A673 (cell line): ENCODE measurements at regions not wholly inside any gene's neighbourhood (a gene's known extent, or its start where the extent isn't known, plus 50 kb on each side); places are given as distances from the start of the nearest gene placed in this dataset.
A peak's percentile ranks its signal among the peaks of the same experiment; 100 is the strongest.

Source experiments
- BruUV-seq: library from RNA; stranded (reverse); fragments of 400-500 nt; replicated peaks from 2 replicates; lab custom pipeline; 2021; lab: Mats Ljungman, UMichigan
- CTCF ChIA-PET: fragments of 300-600 bp; sonication (Branson Sonifier 250); formaldehyde crosslinking; loops from one replicate; lab custom pipeline; 2022; ENCODE audit warnings: antibody characterized with exemption; lab: Charles Lee
- POLR2A ChIA-PET: fragments of 300-600 bp; sonication (Branson Sonifier 250); formaldehyde crosslinking; loops from one replicate; lab custom pipeline; 2022; ENCODE audit warnings: antibody characterized with exemption; ENCODE audit not compliant: low non-redundant PET; lab: Charles Lee
- DNase-seq: peaks from one replicate; pipeline ENCODE4 v3.0.0-alpha.2; 2015; ENCODE audit warnings: low spot score
- H3K27ac ChIP-seq: fragments of 200-600 bp; sonication (generic); 2 replicates; pipeline ENCODE4 v1.5.1; 2016; ENCODE audit warnings: mixed run types, low read depth, mild to moderate bottlenecking, mixed read lengths, antibody characterized with exemption, low read length; ENCODE audit not compliant: poor library complexity, severe bottlenecking
- H3K27me3 ChIP-seq: fragments of 200-600 bp; sonication (generic); replicated peaks from 2 replicates; pipeline ENCODE4 v1.6.1; 2017; ENCODE audit warnings: mixed run types, low read depth, mild to moderate bottlenecking, mixed read lengths, antibody characterized with exemption, low read length; ENCODE audit not compliant: insufficient read depth, poor library complexity
- H3K36me3 ChIP-seq: fragments of 200-600 bp; sonication (generic); 2 replicates; pipeline ENCODE4 v1.6.1; 2016; ENCODE audit warnings: mixed run types, mild to moderate bottlenecking, mixed read lengths, antibody characterized with exemption, low read length; ENCODE audit not compliant: insufficient read depth, poor library complexity, severe bottlenecking
- H3K4me1 ChIP-seq: fragments of 200-600 bp; sonication (generic); 2 replicates; pipeline ENCODE4 v1.6.1; 2017; ENCODE audit warnings: mixed run types, mild to moderate bottlenecking, mixed read lengths, antibody characterized with exemption, low read length; ENCODE audit not compliant: insufficient read depth, poor library complexity, severe bottlenecking
- H3K4me3 ChIP-seq: fragments of 200-600 bp; sonication (generic); 2 replicates; pipeline ENCODE4 v1.5.1; 2016; ENCODE audit warnings: low read depth, mixed run types, mild to moderate bottlenecking, mixed read lengths, low read length; ENCODE audit not compliant: poor library complexity, severe bottlenecking
- H3K9me3 ChIP-seq: fragments of 200-600 bp; sonication (generic); 2 replicates; pipeline ENCODE4 v1.6.1; 2016; ENCODE audit warnings: mixed run types, low read depth, mild to moderate bottlenecking, mixed read lengths, antibody characterized with exemption, low read length; ENCODE audit not compliant: poor library complexity, severe bottlenecking
- EZH2 ChIP-seq: fragments of 200-600 bp; sonication (generic); IDR thresholded peaks from 2 replicates; pipeline ENCODE4 v1.6.1; 2017; ENCODE audit warnings: borderline replicate concordance, low read depth, mild to moderate bottlenecking, mixed read lengths, antibody characterized with exemption, low read length; ENCODE audit not compliant: poor library complexity, severe bottlenecking
- intact Hi-C: fragments of 100-400 bp; cut with micrococcal nuclease; formaldehyde crosslinking; loops from one replicate; pipeline ENCODE4 v1.10.0; 2022; ENCODE audit not compliant: unreplicated experiment
- TF ChIP-seq, protein P1 (sequence below): fragments of 300-800, 200-600 bp; sonication (generic); conservative IDR thresholded peaks from 2 replicates; pipeline ENCODE4 v1.5.1; 2017; ENCODE audit warnings: low read depth, mild to moderate bottlenecking, antibody characterized with exemption, low read length, moderate library complexity, mixed read lengths

DNA sequence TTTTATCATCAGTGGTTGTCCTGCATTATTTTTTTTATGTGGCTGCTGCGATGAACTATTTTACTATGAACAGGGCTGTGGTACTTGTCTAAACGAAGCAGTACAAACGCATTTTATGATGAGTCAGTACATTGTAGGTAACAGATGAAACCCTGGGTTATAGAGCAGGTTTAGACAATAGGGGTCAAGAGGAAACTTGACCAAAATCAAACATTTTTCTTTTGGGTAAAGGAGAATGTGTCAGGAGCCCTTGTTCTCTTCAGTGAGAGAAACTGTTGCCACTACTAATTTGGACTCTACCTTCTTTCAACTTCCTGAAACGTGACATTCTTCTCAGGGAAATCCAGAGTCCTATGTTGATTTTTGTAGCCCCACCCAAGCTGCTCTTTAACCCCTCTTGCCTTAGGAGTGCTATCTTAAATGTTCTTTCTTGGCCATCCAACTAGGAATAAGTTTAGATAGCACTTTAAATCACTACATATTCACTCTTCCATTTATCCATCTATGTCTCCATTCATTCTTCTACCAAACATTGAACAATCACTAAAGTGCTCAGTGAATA lies 415.8 kb upstream of the NR3C2 start:
- DNase-seq: no peak
- BruUV-seq: no TSS peak
- POLR2A ChIA-PET: no interaction called here
- Histone ChIP-seq H3K9me3 (peaks cover 15% of the 10 kb centered on the region), H3K4me1 (no peaks in the 10 kb centered on the region), H3K27ac (no peak overlapping the region), H3K27me3 (no peaks in the 10 kb centered on the region), H3K4me3 (no peak overlapping the region), H3K36me3 (no peaks in the 10 kb centered on the region)
- CTCF ChIA-PET: no interaction called here
- intact Hi-C loops: no loop called here
- TF ChIP-seq EZH2: no peak
- TF ChIP-seq, protein P1, sequence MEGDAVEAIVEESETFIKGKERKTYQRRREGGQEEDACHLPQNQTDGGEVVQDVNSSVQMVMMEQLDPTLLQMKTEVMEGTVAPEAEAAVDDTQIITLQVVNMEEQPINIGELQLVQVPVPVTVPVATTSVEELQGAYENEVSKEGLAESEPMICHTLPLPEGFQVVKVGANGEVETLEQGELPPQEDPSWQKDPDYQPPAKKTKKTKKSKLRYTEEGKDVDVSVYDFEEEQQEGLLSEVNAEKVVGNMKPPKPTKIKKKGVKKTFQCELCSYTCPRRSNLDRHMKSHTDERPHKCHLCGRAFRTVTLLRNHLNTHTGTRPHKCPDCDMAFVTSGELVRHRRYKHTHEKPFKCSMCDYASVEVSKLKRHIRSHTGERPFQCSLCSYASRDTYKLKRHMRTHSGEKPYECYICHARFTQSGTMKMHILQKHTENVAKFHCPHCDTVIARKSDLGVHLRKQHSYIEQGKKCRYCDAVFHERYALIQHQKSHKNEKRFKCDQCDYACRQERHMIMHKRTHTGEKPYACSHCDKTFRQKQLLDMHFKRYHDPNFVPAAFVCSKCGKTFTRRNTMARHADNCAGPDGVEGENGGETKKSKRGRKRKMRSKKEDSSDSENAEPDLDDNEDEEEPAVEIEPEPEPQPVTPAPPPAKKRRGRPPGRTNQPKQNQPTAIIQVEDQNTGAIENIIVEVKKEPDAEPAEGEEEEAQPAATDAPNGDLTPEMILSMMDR: no peak

DNA sequence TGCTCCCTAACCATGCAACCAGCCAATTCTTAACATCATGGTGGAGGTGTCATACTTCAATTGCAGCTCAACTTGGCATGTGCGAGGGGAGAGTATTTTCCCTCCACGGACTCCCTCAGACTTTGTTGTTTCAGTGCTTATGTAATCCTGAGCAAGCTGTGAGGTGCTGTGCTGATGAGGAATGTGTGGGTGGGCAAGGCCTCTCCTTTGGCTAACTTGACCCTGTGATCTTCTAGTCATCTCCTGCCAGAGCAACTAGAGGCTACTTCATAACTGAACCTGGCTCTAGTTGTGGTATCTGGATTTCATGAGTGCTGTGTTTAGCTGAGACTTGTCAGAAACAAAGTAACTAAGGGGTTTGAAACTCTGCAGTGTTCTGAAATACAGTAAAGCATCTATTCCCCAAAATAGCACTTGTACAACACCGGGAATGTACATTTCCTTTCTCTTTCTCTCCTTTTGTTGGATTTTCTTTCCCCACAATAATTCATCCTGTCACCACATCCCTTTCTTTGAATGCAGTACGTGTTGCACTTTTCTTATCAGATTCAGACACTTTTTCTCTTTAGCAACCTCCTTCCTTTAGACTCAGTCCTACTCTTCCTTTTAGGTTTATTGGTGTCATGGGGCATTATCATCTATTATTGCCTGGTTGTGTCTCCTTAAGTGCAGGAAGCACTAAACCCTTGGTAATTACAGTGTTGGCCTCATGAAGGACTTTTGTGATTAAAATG lies 415.2 kb upstream of the NR3C2 start:
- H3K4me1 ChIP-seq: no peaks in the 10 kb centered on the region
- H3K27me3 ChIP-seq: no peaks in the 10 kb centered on the region
- intact Hi-C loops: no loop called here
- H3K4me3 ChIP-seq: no peak overlapping the region
- ChIA-PET CTCF (interaction anchor here (0.6 kb wide), 1 partner anchor 330 kb away, joined by 3 read pairs; no protein-coding TSS in a partner anchor), POLR2A (no interaction called here)
- no peak overlapping the region for H3K27ac ChIP-seq
- DNase-seq: peak; percentile 81
- H3K36me3 ChIP-seq: no peaks in the 10 kb centered on the region
- peaks cover 15% of the 10 kb centered on the region for H3K9me3 ChIP-seq
- no TSS peak for BruUV-seq
- TF ChIP-seq, protein P1: no peak
- no peak for TF ChIP-seq EZH2

- Histone ChIP-seq H3K9me3 (peaks cover 14% of the 10 kb centered on the region), H3K4me3 (no peak overlapping the region), H3K4me1 (no peaks in the 10 kb centered on the region), H3K27ac (no peak overlapping the region), H3K27me3 (no peaks in the 10 kb centered on the region), H3K36me3 (no peaks in the 10 kb centered on the region)
- BruUV-seq: no TSS peak
- CTCF ChIA-PET: no interaction called here
- POLR2A ChIA-PET: no interaction called here
- no peak for TF ChIP-seq EZH2
- TF ChIP-seq, protein P1: no peak
- intact Hi-C loops: no loop called here
- DNase-seq: no peak
Observed at GRCh38 chr4:148854203-148854602, 412.0 kb upstream of the NR3C2 start.
